Liver (tissue), 8 donors: ENCODE measurements at regions not wholly inside any gene's neighbourhood (a gene's known extent, or its start where the extent isn't known, plus 50 kb on each side); places are given as distances from the start of the nearest gene placed in this dataset.

Source experiments
- DNase-seq: peaks from one replicate; pipeline ENCODE4 v3.0.0-alpha.2; 2017; ENCODE audit warnings: low spot score
- H3K27ac ChIP-seq, 2 donors: one replicate each; pipeline ENCODE4 v1.7.0; 2013; ENCODE audit warnings: inconsistent platforms in 2 of 2, low read length in 2 of 2, control low read depth in 1 of 2, low read depth in 1 of 2, mild to moderate bottlenecking in 1 of 2
- H3K27me3 ChIP-seq, 4 donors: one replicate each; pipeline versions ENCODE4 v1.6.1 to v1.7.0; 2013; ENCODE audit warnings: low read length in 3 of 4, inconsistent platforms in 1 of 4, mild to moderate bottlenecking in 1 of 4, moderate library complexity in 1 of 4; ENCODE audit not compliant: control insufficient read depth in 4 of 4, insufficient read depth in 4 of 4
- H3K36me3 ChIP-seq, 4 donors: one replicate each; pipeline versions ENCODE4 v1.6.1 to v1.7.0; 2013; ENCODE audit warnings: low read length in 3 of 4, mild to moderate bottlenecking in 3 of 4, low read depth in 1 of 4, moderate library complexity in 1 of 4; ENCODE audit not compliant: control insufficient read depth in 4 of 4, insufficient read depth in 3 of 4
- H3K4me1 ChIP-seq, 4 donors: one replicate each; pipeline versions ENCODE4 v1.6.1 to v1.7.0; 2013; ENCODE audit warnings: low read length in 3 of 4, mild to moderate bottlenecking in 3 of 4, moderate library complexity in 1 of 4; ENCODE audit not compliant: control insufficient read depth in 4 of 4, insufficient read depth in 4 of 4
- H3K4me3 ChIP-seq, 3 donors: one replicate each; pipeline versions ENCODE4 v1.6.1 to v1.7.0; 2013; ENCODE audit warnings: low read length in 3 of 3, control low read depth in 1 of 3, low read depth in 1 of 3, mild to moderate bottlenecking in 1 of 3
- H3K9ac ChIP-seq, 2 donors: one replicate each; pipeline ENCODE4 v1.7.0; 2013; ENCODE audit warnings: low read length in 2 of 2, mild to moderate bottlenecking in 2 of 2, moderate library complexity in 2 of 2, control low read depth in 1 of 2, low read depth in 1 of 2
- H3K9me3 ChIP-seq, 4 donors: one replicate each; pipeline versions ENCODE4 v1.6.1 to v1.7.0; 2013; ENCODE audit warnings: low read length in 3 of 4; ENCODE audit not compliant: control insufficient read depth in 4 of 4
- ATF3 ChIP-seq: IDR thresholded peaks from 2 replicates; pipeline ENCODE4 v1.6.1; 2016; ENCODE audit warnings: antibody characterized with exemption
- CTCF ChIP-seq: fragments of 150-350 bp; IDR thresholded peaks from 2 replicates; pipeline ENCODE4 v1.5.1; 2017; ENCODE audit warnings: improper control_type of control experiment, low read depth, low read length; ENCODE audit not compliant: missing input control
- EGR1 ChIP-seq, 2 donors: IDR thresholded peaks; 2 replicates each; pipeline ENCODE4 v1.6.1; 2016 to 2018; ENCODE audit warnings: antibody characterized with exemption in 2 of 2, low read depth in 2 of 2
- FOXA1 ChIP-seq: IDR thresholded peaks from 2 replicates; pipeline ENCODE4 v1.6.1; 2016; ENCODE audit warnings: antibody characterized with exemption
- FOXA2 ChIP-seq: IDR thresholded peaks from 2 replicates; pipeline ENCODE4 v1.6.1; 2016; ENCODE audit warnings: antibody characterized with exemption
- GABPA ChIP-seq, 2 donors: IDR thresholded peaks in 1 of 2; conservative IDR thresholded peaks in 1 of 2; 2 replicates each; pipeline ENCODE4 v1.6.1; 2016; ENCODE audit warnings: antibody characterized with exemption in 2 of 2, mild to moderate bottlenecking in 1 of 2, moderate library complexity in 1 of 2
- HNF4A ChIP-seq, 2 donors: conservative IDR thresholded peaks; 2 replicates each; pipeline ENCODE4 v1.6.1; 2016; ENCODE audit warnings: antibody characterized with exemption in 2 of 2, mild to moderate bottlenecking in 2 of 2
- HNF4G ChIP-seq: IDR thresholded peaks from 2 replicates; pipeline ENCODE4 v1.6.1; 2016; ENCODE audit warnings: antibody characterized with exemption
- JUND ChIP-seq, 2 donors: IDR thresholded peaks; 2 replicates each; pipeline ENCODE4 v1.6.1; 2016; ENCODE audit warnings: antibody characterized with exemption in 2 of 2
- MAX ChIP-seq: IDR thresholded peaks from 2 replicates; pipeline ENCODE4 v1.6.1; 2016; ENCODE audit warnings: antibody characterized with exemption
- NR2F2 ChIP-seq: IDR thresholded peaks from 2 replicates; pipeline ENCODE4 v1.6.1; 2016; ENCODE audit warnings: antibody characterized with exemption
- RAD21 ChIP-seq, 2 donors: IDR thresholded peaks; 2 replicates each; pipeline ENCODE4 v1.6.1; 2016; ENCODE audit warnings: antibody characterized with exemption in 2 of 2, mild to moderate bottlenecking in 2 of 2
- REST ChIP-seq: IDR thresholded peaks from 2 replicates; pipeline ENCODE4 v1.6.1; 2016; ENCODE audit warnings: antibody characterized with exemption, mild to moderate bottlenecking
- RXRA ChIP-seq, 2 donors: IDR thresholded peaks; 2 replicates each; pipeline ENCODE4 v1.6.1; 2017 to 2018; ENCODE audit warnings: antibody characterized with exemption in 2 of 2, mild to moderate bottlenecking in 1 of 2
- SP1 ChIP-seq: IDR thresholded peaks from 2 replicates; pipeline ENCODE4 v1.6.1; 2018; ENCODE audit warnings: antibody characterized with exemption, mild to moderate bottlenecking
- TAF1 ChIP-seq: conservative IDR thresholded peaks from 2 replicates; pipeline ENCODE4 v1.6.1; 2016; ENCODE audit warnings: antibody characterized with exemption, mild to moderate bottlenecking
- YY1 ChIP-seq: IDR thresholded peaks from 2 replicates; pipeline ENCODE4 v1.6.1; 2016; ENCODE audit warnings: antibody characterized with exemption, mild to moderate bottlenecking
- ZBTB33 ChIP-seq: IDR thresholded peaks from 2 replicates; pipeline ENCODE4 v1.6.1; 2016; ENCODE audit warnings: antibody characterized with exemption
- WGBS: extraction: QIAGEN DNeasy Blood & Tissue Kit; methylation state at CpG from one replicate; pipeline ENCODE4 v1.1.7; 2013; 5-methylcytosine and 5-hydroxymethylcytosine counted together
- donor health status: healthy.
- donor health status: healthy.
- donor health status: healthy.
- donor health status: healthy.
- donor health status: healthy.

- H3K4me1 ChIP-seq, result no peaks in the 10 kb centered on the region
- no peak overlapping the region for H3K4me3 ChIP-seq
- no peaks in the 10 kb centered on the region for H3K27me3 ChIP-seq
- no peaks in the 10 kb centered on the region for H3K36me3 ChIP-seq
- H3K27ac ChIP-seq, result no peak overlapping the region
- WGBS, result 96% methylated on average over 8 of the region's 8 CpGs
- no peaks in the 10 kb centered on the region for H3K9me3 ChIP-seq
- TF ChIP-seq NR2F2 (no peak), FOXA2 (no peak), RAD21 (IDR thresholded peaks at IDR 0.05) (no peak), FOXA1 (no peak), HNF4G (no peak), EGR1 (IDR thresholded peaks at IDR 0.05; ENCODE audit: low read depth in 2 of 2) (no peak), GABPA (IDR thresholded peaks at IDR 0.05 in 1 of 2, conservative IDR thresholded peaks at IDR 0.05 in 1 of 2) (no peak), SP1 (no peak), YY1 (no peak), ATF3 (no peak), REST (no peak), ZBTB33 (no peak), TAF1 (no peak), JUND (IDR thresholded peaks at IDR 0.05) (no peak), RXRA (IDR thresholded peaks at IDR 0.05) (no peak)
- H3K9ac ChIP-seq, result no peak overlapping the region
- DNase-seq, result no peak
Observed at GRCh38 chr15:92843326-92843725, 56.8 kb upstream of the CHD2 start.

- Histone ChIP-seq H3K4me3 (no peak overlapping the region), H3K4me1 (no peaks in the 10 kb centered on the region), H3K27me3 (no peaks in the 10 kb centered on the region), H3K9ac (no peak overlapping the region), H3K9me3 (no peaks in the 10 kb centered on the region), H3K27ac (no peak overlapping the region), H3K36me3 (no peaks in the 10 kb centered on the region)
- 94% methylated on average over 7 of the region's 7 CpGs for WGBS
- DNase-seq, result no peak
- TF ChIP-seq ZBTB33, result no peak
- no peak for TF ChIP-seq YY1
- TF ChIP-seq HNF4G, result no peak
- TF ChIP-seq EGR1 (IDR thresholded peaks at IDR 0.05; ENCODE audit: low read depth in 2 of 2), result no peak
- TF ChIP-seq CTCF, result no peak
- TF ChIP-seq MAX, result no peak
- no peak for TF ChIP-seq SP1
- TF ChIP-seq HNF4A (conservative IDR thresholded peaks at IDR 0.05), result no peak
- TF ChIP-seq RAD21 (IDR thresholded peaks at IDR 0.05), result no peak
- TF ChIP-seq NR2F2, result no peak
- TF ChIP-seq FOXA1, result no peak
- TF ChIP-seq TAF1, result no peak
- TF ChIP-seq JUND (IDR thresholded peaks at IDR 0.05), result no peak
- TF ChIP-seq RXRA (IDR thresholded peaks at IDR 0.05), result no peak
- no peak for TF ChIP-seq REST
Observed at GRCh38 chr15:92843814-92844213, 56.3 kb upstream of the CHD2 start.
